Activated CD8-positive, alpha-beta memory T cell treated with anti-CD3 and anti-CD28 coated beads for 1 hour (primary cell): ENCODE measurements at regions not wholly inside any gene's neighbourhood (a gene's known extent, or its start where the extent isn't known, plus 50 kb on each side); places are given as distances from the start of the nearest gene placed in this dataset.

Source experiments
- DNase-seq, 2 donors: peaks; one replicate each; pipeline ENCODE4 v3.0.0-alpha.2; 2020; ENCODE audit warnings: low read depth in 1 of 2; ENCODE audit errors: extremely low read depth in 1 of 2

- DNase-seq, result no peak
Measured at GRCh38 chr12:59087077-59087673, 166.9 kb upstream of the LRIG3 start.

DNA sequence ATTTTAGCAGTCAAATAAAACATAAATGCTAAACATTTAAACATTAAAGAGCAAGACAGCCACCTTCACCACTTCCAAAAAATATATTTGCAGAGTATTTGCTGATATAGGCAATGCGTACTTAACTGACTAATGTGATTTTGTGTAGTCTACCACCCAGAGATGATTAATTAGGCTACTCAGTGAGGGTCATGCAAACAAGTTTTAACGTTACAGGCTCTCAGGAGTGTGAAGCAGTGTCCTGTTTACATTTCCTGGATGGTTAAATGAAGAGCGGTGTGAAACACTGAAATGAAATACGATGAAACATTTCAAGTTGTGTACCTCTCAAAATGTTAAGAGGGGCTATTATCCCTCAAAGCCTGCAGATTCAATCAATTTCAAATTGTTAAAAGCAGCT lies 165.8 kb upstream of the LRIG3 start:
- DNase-seq, result no peak

GRCh38 chr12:59085690-59086089 lies 165.4 kb upstream of the LRIG3 start:
- no peak for DNase-seq

DNA sequence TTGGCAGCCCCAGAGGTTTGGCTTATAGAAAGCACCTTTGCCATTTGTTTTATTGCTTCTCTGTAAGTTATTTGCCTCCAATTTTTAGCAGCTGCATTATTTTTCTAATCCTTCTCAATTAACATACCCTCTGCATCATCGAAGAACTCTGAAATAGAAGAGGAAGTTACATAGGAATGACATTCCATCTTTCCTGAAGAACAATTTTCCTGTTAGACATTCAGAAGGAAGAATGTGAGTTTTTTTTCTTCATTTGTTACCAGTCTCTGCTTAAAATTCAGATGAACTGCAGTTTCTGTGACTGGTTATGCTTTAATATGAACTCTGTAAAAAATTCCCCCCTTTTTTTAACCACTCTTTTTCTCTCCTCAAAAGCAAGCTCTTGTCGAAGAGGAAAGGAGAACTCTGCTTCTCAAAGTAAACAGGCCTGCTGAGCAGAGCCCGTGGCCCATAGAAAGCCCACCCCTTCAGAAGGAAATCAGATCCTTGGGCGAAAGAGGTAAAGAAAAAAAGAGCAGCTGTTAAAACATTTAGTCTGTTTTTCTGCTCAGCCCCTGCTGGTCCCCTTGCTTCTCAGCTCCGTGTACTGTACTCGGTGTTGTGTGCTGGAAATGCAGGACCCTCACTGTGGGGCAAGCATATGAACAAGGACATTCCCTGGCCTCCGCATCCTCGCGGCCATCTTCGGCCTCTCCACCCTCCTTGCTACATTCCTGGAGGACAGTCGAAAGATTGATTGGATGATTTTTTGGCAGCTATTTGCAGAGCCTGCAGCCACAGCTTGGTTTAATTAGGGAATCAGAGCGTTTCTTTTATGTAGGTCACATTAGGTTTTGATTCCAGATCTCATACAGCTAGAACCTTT lies 164.4 kb upstream of the LRIG3 start:
- DNase-seq, result no peak

- DNase-seq, result no peak
Measured at GRCh38 chr12:59082952-59083351, 162.6 kb upstream of the LRIG3 start.

DNA sequence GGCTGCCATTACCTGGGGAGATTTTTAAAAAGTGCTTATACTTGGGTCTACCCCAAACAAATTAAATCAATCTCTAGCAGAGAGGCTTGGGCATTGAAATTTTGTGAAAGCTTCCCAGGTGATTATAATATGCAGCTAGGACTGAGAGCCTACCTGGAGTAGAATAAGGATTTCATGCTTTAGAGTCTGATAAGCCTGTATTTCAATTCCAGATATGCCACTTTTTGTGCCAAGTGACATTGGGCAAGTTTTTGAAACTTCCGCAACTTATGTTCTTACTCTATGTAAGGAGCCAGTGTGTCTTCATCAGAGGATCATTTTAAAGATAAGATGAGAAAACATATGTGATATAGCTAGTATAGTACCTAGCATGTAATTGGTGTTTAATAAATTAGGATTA lies 159.8 kb upstream of the LRIG3 start:
- DNase-seq, result no peak

GRCh38 chr12:59079472-59079871 lies 159.2 kb upstream of the LRIG3 start:
- no peak for DNase-seq

DNA sequence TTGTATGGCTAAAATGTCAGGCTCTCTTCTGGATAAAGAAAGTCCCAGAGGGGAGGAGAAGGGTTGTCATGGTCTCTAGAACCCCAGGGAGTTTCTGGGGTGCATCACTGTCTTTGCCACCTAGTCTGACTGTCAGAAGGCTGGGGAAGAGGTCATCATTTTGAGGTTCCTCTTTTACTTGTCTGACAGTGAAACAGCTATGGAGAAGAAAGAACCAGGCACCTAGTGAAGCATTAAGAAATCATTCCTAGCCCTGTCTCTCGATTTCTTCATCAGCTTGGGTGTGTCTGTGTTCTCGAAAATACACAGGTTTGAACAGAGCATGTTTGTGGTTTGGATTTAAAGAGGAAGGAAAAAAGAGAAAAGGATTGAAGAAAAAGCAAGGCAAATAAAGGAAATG lies 158.7 kb upstream of the LRIG3 start:
- no peak for DNase-seq

- DNase-seq, result no peak
Measured at GRCh38 chr12:59077575-59078426, 157.5 kb upstream of the LRIG3 start.

- DNase-seq, result no peak
Measured at GRCh38 chr12:59077153-59077552, 156.8 kb upstream of the LRIG3 start.

DNA sequence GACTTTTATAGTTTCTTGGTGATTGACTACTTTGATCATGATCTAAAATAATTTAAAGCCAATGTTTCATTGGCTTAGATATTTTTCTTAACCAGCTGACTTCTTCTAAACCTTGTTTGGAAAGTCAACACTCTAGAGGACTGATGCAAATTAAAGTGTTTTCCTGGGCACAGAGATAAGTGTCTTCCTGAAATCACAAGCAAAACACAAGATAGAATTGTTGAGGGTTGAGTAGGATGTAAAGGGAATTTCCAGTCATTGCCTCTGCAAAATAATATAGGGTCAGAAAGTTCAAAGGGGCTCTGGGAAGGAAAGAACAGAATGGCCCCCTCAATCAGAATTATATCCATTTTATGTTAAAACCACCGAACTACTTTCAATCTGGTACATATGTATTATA lies 156.3 kb upstream of the LRIG3 start:
- no peak for DNase-seq

DNA sequence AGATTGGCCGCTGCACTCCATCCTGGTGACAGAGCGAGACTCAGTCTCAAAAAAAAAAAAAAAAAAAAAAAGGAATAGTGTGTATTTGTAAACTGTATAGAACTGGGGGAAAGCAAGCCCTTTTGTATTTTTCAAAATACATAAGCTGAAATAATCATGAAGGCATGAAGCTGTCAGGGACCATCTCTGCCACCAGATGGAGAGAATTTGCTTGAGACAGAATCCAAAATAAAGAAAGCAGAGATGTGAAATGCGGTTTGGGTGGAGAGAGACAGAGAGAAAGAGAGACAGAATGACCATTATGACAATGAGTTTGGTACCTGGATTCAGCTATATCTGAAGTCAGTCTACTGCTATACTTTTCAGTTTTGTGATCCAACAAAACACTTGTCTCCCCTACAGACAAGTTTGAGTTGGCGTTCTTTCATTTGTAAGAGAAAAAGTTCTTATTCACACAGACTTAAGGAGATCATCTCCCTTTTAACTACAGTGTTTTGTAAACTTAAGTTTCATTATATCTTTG lies 155.7 kb upstream of the LRIG3 start:
- no peak for DNase-seq

DNA sequence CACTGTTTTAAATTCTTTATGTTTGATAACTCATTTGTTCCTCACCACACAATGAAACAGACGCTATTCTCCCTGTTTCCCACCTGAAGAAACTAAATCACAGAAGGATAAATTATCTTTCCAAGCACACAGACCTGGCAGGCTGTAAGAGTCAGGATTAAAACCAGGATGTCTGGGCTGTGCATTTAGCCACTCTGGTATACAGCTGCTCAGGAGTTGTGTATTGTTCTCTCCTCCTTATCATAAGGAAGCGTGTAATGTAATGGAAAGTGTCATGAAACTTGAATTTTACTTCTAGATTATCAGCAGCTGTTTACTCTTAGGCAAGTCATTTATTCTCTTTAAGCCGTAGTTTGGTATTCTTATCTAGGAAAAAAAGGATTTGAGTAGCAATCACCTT lies 154.8 kb upstream of the LRIG3 start:
- DNase-seq, result no peak

DNA sequence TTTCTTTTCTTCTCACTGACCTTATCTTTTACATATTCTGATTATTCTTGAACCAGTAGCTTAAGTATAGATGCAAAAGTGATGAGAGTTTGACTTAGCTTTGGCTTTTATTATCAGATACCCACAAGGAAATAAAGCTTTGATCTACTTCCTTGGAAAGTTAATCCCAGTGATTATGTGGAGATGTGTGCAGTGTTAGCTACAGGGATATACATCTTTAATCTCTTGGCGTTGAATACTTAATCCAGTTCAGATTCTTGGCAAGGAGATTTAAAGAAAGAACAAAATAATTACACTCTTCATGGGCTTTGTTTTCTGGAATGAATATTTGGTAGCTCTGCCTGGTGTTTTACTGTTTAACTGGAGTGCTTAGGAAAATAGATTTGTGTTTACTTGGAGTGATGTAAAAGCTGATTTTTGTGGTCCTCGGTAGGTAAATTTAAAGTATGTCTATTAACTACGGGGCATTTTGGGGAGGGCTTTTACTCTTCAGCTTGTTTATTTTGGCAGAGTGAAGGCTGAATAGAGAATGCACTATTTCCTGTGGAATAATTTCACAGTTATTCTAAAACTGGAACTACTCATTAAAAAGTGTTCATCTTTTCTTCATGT lies 150.1 kb upstream of the LRIG3 start:
- no peak for DNase-seq

DNA sequence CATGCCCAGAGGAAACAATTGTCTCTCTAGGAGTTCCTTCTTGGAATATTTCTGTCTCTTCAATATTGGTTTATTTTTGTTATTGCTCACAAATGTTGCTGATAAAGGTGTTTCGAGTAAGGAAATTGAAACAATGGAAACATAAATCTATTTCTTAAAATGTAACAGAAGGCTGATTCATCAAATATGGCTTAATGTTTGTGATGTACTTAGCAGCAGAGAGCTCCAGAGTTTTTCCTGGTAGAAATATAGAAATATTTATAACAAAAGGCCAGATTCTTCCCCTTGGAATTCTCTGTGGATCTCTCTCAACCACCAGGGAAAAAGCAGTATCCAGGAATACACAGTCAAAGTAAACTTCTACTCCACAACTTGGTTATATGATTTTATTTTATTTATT lies 149.2 kb upstream of the LRIG3 start:
- no peak for DNase-seq

DNA sequence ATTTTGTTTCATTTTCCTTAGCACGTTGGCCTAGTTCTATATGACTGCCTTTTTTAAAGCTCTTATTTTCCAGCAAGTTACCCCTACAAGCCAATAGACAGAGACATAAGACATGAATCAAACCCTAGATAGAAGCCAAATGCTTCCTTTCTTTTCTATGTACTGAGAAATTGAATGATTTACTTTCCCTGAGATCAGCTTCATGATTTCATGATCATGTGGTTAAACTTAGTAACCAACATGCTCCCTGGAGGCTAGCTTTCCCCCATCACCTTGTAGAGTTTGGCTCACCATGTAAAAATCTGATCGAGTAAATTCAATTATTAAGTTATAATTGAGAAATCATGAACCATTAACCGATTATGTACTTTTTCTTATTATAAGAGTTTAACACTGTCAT lies 148.1 kb upstream of the LRIG3 start:
- DNase-seq, result no peak

DNA sequence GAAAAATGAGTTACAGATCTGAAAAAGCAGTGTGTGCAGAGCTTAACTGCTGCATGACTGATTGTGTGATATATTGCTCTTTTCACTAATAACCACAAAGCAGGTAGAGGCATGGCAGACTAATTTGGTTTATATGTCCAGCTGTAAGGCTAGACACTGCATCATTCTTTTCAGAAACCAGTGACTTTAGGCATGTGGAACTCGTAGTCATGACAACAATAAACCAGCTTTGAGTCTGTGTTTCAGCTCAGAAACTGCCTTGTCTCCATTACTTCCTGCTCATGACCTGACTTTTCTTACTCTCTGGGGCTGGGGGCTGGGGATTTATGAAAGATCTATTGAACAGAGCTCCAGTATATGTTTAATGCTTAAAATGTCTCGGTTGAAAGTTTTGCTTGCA lies 146.8 kb upstream of the LRIG3 start:
- DNase-seq, result no peak

DNA sequence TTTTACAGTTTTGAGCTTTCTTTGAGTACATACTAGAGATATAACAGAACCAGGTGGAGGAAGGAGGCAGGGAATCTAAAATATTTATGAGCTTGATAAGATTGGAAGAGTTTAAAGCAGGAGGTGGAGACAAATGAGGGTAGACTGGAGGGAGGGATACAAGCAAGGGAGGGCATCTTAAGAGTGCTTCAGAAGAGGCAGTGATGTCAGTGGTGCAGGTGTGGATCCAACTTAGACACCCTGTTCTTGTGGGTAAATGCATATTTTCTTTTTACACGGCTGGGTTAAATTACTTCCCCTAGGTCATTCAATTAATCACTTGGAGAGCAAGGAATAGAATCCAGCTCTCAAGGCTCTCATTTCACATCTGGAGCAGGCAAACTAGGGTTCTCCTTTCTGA lies 146.1 kb upstream of the LRIG3 start:
- no peak for DNase-seq

DNA sequence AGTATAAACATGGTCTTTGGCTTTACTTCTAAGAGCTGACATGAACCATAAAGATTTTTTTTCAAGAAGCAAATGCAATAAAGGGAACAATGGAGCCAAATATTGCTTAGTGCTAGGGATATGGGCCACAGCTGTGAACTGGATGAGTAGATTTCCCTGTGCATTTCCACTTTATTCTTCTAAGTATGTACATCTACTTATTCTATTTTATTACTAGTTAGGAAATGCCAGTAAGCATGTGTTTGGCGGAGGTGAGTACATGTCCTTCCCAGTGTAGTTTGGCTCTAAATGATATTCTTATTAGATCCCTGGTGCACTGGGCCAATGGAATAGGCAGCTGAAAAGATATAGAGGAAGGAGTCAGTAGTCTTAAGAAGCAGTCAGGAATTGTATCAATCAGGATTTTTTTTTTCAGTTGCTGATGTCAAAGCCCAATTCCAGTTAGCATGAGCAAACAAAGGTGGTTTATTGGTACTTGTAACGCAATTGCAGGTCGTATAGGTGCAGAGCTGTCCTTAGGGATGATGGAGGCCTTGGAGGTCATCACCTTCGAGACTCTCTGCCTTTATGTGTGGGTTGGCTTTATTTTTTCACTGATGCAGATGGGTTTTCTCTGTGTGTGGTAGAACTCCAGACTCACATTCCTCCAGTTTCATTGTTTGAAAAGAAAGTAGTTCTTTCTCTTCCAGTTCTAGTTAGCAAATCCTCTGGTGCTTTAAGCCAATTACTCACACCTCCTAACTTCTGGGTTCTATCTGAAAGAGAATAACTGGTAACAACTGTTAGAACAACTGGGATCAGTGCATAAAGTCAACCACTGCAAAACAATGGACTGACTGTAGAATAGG lies 139.0 kb upstream of the LRIG3 start:
- DNase-seq, result no peak

- DNase-seq, result no peak
Measured at GRCh38 chr12:59056966-59057365, 136.7 kb upstream of the LRIG3 start.
